Cerebellar cortex (tissue), 1 donor: ENCODE measurements at regions not wholly inside any gene's neighbourhood (a gene's known extent, or its start where the extent isn't known, plus 50 kb on each side); places are given as distances from the start of the nearest gene placed in this dataset.
A peak's percentile ranks its signal among the peaks of the same experiment; 100 is the strongest.

Experiments
- DNase-seq: peaks from one replicate; pipeline ENCODE4 v3.0.0-alpha.2; 2015; ENCODE audit warnings: low spot score

- DNase-seq, result no peak
These were observed 92.1 kb upstream of the IER5L start for GRCh38 chr9:129270205-129270604.

DNA sequence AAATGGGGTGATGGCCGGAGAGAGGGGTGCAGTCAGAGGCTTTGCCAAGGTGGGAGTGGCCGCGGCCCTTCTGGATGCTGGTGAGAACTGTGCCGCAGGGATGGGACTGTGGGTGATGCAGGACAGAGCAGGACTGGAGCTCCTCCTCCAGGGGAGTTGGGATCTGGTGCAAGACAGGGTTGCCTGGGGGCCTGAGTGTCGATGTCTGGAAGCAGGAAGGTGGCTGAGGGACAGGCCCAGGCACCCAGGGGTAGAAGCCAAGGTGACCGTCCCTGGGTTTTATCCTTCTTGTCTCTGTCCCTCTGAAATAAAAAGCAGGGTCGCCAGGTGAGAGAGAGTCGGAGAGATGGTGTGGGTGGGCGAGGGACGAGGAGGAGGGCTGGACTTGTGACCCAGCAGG lies 89.1 kb upstream of the IER5L start:
- no peak for DNase-seq

DNA sequence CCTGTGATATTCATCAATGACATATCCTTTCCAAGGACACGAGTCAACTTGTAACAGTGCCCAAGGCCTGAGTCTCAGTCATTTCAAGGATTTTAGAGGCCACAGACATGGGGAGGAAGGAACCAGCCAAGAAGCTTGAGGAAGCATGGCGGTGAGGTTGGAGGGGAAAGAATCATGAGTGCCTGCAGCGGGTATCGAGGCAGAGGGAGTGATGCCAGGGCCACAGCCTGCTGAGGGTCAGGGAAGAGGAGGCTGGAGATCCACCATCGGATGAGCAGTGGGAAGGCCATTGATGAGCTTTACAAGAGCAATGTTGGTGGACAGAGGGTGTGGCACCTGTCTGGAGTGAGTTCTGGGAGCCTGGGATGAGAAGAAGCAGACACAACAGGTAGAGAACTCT lies 88.5 kb upstream of the IER5L start:
- no peak for DNase-seq

- no peak for DNase-seq
These were observed 86.3 kb upstream of the IER5L start for GRCh38 chr9:129264388-129264787.

GRCh38 chr9:129263836-129264235 lies 85.8 kb upstream of the IER5L start:
- DNase-seq, result no peak

DNA sequence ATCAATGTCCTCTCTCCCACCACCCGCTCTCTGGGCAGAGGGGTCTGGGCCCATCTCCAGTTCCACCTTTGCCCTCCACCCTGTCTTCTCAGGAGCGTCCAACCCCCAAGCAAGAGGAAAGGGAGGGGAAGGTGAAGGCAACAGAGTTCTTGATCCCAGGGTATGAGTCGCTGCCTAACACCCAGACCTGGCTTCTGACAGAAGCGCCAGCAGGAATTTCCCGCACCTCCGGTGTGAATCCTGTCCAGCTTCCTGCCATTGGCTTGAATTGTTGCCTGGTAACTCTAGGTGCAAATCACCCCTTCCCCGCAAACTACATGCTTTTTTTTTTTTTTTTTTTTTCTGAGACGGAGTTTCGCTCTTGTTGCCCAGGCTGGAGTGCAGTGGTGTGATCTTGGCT lies 84.2 kb upstream of the IER5L start:
- DNase-seq, result no peak

DNA sequence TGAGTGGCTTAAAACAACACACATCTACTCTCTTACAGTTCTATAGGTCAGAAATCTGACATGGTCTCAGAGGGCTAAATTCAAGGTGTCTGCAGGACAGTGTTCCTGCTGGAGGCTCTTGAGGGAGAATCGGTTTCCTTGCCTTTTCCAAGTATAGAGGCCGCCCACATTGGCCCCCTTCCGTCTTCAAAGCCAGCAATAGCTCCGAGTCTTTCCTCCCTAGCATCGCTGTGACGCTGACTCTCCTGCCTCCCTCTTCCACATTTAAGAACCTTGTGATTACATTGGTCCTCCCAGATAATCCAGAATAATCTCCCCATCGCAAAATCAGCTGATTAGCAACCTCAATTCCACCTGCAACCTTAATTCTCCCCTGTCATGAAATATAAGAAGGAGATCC lies 81.3 kb upstream of the IER5L start:
- DNase-seq, result no peak

DNA sequence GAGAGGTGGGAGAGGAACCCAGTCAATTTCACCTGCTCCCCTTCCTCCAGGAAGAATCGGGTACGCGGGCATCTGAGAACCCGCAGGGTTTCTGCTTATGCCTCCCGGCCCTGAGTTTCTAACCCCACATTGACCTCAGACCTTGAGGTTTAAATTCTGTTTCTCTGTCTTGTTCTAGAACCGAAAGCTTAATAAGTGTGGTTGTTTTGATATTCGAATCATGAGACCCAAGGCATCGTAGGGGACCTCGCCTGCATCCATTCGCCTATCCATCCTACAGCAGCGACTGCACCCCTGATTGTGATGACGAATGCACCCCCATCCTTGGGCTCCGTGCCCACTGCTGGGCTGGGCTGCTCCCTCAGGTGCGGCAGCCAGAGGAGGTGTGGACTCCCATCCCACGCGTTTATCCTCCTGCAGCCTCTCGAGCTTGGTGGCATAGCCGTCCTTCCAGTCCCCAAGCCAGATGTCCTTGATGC lies 80.8 kb upstream of the IER5L start:
- no peak for DNase-seq

DNA sequence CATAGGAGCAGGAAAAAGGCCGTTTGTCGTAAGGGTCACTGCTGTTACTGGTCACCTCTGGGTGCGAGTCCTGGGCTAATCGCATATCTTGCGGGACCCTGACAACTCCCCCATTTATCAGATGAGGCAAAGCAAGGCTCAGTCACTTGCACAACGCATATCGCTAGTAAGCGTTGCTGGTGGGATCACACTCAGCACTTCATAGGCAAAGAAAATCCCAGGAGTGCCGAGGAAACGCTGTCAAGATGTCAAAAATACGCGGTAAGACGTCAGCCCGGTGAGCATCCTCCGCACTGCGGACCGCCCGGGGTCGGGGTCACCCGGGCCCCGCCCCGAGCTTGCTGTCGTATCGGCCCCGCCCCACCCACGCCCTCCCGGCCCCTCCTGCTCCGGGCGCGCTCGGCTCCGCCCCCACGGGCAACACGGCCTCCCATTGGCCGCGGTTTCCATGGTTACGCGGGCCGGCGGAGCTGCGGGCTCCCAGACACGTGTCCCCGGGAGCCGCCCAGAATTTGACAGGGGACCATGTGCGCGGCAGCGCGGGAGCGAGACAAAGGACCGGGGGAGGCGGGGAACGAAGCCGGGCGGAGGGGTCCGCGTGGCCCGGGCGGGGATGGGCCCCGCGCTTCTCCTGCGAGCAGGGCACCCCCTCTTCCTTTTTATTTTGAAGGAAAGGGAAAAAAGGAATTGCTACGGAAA lies 80.2 kb upstream of the IER5L start:
- peak; percentile 95 for DNase-seq

GRCh38 chr9:129256959-129257713 lies 79.1 kb upstream of the IER5L start:
- DNase-seq, result no peak

DNA sequence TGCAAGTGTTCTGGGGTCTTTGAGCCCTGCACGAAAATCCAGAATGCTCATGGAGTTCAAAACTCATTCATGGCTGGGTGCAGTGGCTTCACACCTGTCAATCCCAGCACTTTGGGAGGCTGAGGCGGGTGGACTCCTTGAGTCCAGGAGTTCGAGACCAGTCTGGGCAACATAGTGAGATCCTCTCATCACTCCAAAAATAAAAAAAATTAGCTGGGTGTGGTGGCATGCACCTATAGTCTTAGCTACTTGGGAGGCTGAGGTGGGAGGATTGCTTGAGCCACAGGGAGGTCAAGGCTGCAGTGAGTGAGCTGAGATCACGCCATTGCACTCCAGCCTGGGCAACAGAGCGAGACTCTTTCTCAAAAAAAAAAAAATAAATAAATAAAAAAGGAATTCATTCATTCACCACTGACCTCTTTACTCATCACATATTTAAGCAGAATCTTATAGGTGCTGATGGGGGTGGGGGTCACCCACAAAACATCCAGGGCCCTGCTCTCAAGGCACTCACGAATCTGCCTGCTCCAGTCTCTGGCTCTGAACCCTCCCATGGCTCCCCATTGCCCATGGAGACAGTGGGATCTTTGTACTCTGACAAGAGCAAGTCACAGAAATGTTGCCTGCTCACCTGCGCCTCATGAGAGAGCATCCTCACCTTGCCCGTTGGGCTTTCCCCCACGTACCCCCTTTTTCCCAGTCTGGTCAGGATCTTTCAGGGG lies 76.7 kb upstream of the IER5L start:
- no peak for DNase-seq

- peak; percentile 59 for DNase-seq
These were observed 75.8 kb upstream of the IER5L start for GRCh38 chr9:129253803-129254381.

DNA sequence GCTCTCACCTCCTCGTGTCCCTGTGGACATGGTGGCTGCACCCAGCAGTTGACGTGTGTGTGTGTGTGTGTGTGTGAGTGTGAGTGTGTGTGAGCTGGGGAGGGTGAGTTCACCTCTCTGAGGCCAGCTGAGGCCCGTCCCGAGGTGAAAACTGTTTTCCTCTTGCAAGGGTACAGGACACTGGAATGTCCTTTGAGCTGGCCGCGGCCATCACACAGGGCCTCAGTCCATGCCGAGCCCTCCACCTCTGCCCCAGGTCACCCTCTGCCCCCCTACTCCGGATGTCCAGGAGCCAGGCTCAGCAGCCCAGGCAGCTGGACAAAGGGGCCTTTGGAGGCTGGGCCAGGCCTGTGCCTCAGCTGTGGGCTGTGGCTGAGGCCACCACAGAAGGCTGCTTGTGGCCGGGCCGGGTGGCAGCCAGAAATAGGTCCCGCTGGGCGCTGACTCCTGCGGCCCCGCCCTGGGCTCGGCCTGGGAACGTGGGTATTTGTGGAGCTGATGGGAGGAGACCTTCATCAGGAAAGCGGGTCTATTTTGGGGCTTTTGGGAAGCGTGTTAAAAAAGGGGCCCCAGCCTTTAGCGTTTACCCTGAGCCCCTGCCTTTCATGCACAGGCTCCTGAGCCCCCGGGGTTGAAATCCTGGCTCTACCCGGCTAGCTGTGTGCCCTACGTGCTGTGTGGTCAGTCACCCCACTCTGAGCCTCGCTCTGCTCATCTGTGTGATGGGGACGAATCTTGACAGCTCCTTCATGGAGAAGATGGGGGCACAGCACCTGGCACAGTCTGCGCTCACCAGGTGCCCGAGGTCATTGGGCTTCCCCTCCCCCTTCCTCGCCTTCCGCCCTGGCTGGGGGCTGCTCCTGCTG lies 75.1 kb upstream of the IER5L start:
- DNase-seq, result no peak

- DNase-seq, result no peak
These were observed 72.7 kb upstream of the IER5L start for GRCh38 chr9:129250786-129251185.

- DNase-seq, result no peak
These were observed 69.5 kb upstream of the IER5L start for GRCh38 chr9:129247285-129248153.

GRCh38 chr9:129245276-129245675 lies 67.2 kb upstream of the IER5L start:
- DNase-seq, result no peak

DNA sequence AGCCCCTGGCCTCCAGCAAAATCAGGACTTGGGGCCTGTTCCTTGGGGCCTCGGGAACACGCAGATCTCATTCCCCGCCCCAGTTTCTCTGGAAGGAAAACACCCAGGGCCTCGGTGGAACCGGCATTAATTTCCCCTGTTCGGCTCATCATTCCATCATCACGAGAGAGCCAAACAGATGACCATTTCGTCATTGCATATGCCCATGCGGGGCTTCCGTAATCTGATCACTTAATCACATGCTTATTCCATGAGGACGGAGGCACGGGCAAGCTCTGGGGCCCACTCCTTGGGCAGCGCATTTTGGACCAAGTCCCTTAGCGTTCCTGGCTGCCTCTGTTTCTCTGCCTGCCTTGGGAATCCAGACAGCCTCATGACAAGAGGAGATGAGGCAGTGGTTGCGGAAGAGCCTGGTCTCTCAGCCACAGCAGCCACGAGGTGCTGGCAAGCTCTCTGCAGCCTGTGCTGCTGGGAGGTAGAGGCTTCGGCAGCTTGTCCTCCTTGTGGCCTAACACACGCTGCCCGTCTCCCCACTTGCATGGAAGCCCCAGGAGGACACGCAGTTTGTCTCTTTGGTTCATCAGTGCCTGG lies 65.0 kb upstream of the IER5L start:
- DNase-seq, result no peak

DNA sequence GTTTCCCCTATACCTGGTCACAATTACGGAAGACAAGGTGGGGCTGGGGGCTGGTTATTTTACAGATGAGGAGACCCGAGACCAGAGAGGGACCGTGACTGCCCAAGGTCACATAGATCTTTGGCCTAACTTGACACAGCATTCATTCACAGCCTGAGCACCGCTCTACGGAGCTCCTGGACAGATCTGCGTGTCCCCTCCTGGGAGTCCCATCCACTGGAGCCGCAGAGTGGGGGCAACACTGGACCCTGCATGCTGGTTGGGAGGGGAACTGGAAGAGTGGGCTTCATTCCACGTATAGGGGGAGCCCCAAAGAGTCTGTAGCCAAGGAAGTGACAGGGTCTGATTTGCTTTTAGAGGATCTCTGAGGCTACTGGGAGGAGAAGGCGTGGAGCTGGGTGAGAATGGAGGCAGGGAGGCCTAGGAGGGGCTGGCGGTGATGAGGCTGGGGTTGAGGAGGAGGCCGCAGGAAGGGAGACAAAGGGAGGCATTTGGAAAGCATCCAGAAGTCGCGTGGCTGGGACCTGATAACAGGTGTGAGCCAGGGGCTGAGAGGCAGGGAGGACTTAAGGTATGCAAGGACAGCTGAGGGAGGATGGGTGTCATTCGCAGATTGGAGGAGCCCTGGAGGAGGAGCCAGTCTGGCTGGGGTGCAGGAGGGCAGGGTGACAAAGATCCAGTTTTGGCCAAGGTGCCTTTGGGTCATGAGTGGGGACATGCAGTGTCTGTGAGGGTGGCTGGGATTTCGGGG lies 64.3 kb upstream of the IER5L start:
- no peak for DNase-seq

DNA sequence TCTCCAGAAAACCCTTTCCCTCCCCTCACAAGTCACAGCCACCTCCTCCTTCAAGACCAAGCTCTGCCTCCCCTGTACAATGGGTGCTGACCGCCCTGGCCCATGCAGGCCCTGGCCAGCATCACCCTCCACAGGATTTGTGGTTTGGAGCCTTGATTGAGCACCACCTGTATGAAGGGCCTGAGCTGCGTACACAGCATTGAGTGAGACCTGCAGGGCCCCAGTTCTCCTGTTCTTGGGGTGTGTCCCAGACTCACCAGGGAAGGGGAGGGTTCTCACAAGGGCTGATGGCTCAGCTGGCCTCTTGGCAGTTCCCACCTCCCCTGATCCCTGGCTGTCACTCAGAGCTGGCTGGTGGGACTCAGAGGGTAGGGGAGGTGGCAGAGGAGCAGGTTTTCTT lies 63.7 kb upstream of the IER5L start:
- DNase-seq, result no peak
